Nephron (organoid): ENCODE measurements at regions not wholly inside any gene's neighbourhood (a gene's known extent, or its start where the extent isn't known, plus 50 kb on each side); places are given as distances from the start of the nearest gene placed in this dataset.

Experiments used
- H3K27ac Mint-ChIP-seq, 3 experiments: 2 replicates each; pipeline ENCODE4 v1.8.0; 2020; ENCODE audit warnings: mixed read lengths in 3 of 3, mild to moderate bottlenecking in 2 of 3, moderate library complexity in 1 of 3
- H3K27me3 Mint-ChIP-seq: 2 replicates; pipeline ENCODE4 v1.8.0; 2021; ENCODE audit warnings: low read depth, mild to moderate bottlenecking, moderate library complexity, mixed read lengths
- H3K36me3 Mint-ChIP-seq: 2 replicates; pipeline ENCODE4 v1.8.0; 2020; ENCODE audit warnings: low read depth, mixed read lengths
- H3K4me1 Mint-ChIP-seq: 2 replicates; pipeline ENCODE4 v1.8.0; 2020; ENCODE audit warnings: mixed read lengths
- H3K4me3 Mint-ChIP-seq, 3 experiments: 2 replicates each; pipeline ENCODE4 v1.8.0; 2020; ENCODE audit warnings: mild to moderate bottlenecking in 3 of 3, mixed read lengths in 3 of 3, moderate library complexity in 2 of 3
- H3K9me3 Mint-ChIP-seq: 2 replicates; pipeline ENCODE4 v1.8.0; 2020; ENCODE audit warnings: mixed read lengths
- TF ChIP-seq, protein P1 (sequence below), 3 experiments: fragments of 200-600 bp; sonication (generic); IDR thresholded peaks; one replicate each; pipeline ENCODE4 v1.5.0; 2021; ENCODE audit warnings: antibody characterized with exemption in 3 of 3; ENCODE audit not compliant: unreplicated experiment in 3 of 3

- H3K36me3 Mint-ChIP-seq, result no peaks in the 10 kb centered on the region
Observed at GRCh38 chr21:35791541-35792325, 268.6 kb downstream of the SETD4 start.

GRCh38 chr21:35783721-35784120 lies 276.6 kb downstream of the SETD4 start:
- H3K27me3 Mint-ChIP-seq, result no peaks in the 10 kb centered on the region
- TF ChIP-seq, protein P1, sequence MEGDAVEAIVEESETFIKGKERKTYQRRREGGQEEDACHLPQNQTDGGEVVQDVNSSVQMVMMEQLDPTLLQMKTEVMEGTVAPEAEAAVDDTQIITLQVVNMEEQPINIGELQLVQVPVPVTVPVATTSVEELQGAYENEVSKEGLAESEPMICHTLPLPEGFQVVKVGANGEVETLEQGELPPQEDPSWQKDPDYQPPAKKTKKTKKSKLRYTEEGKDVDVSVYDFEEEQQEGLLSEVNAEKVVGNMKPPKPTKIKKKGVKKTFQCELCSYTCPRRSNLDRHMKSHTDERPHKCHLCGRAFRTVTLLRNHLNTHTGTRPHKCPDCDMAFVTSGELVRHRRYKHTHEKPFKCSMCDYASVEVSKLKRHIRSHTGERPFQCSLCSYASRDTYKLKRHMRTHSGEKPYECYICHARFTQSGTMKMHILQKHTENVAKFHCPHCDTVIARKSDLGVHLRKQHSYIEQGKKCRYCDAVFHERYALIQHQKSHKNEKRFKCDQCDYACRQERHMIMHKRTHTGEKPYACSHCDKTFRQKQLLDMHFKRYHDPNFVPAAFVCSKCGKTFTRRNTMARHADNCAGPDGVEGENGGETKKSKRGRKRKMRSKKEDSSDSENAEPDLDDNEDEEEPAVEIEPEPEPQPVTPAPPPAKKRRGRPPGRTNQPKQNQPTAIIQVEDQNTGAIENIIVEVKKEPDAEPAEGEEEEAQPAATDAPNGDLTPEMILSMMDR (IDR thresholded peaks at IDR 0.05; ENCODE audit: unreplicated experiment in 3 of 3), result no peak
- no peak overlapping the region for H3K27ac Mint-ChIP-seq
- no peaks in the 10 kb centered on the region for H3K36me3 Mint-ChIP-seq
- peaks cover 9% of the 10 kb centered on the region for H3K4me1 Mint-ChIP-seq
- peaks cover 11% of the 10 kb centered on the region for H3K9me3 Mint-ChIP-seq
- H3K4me3 Mint-ChIP-seq, result no peak overlapping the region

More at GRCh38 chr21:35791541-35792325, 268.6 kb downstream of the SETD4 start:
- no peak overlapping the region for H3K4me3 Mint-ChIP-seq
- TF ChIP-seq, protein P1 (IDR thresholded peaks at IDR 0.05; ENCODE audit: unreplicated experiment in 3 of 3), result no peak
- peaks cover 5% of the 10 kb centered on the region for H3K4me1 Mint-ChIP-seq
- no peak overlapping the region for H3K27ac Mint-ChIP-seq
- H3K9me3 Mint-ChIP-seq, result peaks cover 13% of the 10 kb centered on the region
- H3K27me3 Mint-ChIP-seq, result no peaks in the 10 kb centered on the region

DNA sequence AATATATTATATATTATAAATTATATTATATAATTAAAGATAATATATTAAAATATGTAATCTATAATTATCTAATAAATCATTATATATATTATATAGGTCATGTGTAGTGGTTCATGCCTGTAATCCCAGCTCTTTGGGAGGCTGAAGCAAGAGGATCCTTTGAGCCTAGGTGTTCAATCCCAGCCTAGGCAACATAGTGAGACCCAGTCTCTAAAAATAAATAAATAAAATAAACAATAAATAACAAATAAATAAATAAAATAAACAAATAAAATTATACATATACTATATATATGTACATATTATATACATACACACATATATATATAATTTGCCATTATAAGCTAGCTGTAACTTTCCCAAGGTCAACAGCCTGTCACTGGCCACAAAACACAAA lies 277.7 kb downstream of the SETD4 start:
- TF ChIP-seq, protein P1 (IDR thresholded peaks at IDR 0.05; ENCODE audit: unreplicated experiment in 3 of 3), result no peak
- peaks cover 9% of the 10 kb centered on the region for H3K4me1 Mint-ChIP-seq
- H3K36me3 Mint-ChIP-seq, result no peaks in the 10 kb centered on the region
- H3K4me3 Mint-ChIP-seq, result no peak overlapping the region
- no peak overlapping the region for H3K27ac Mint-ChIP-seq
- peaks cover 14% of the 10 kb centered on the region for H3K9me3 Mint-ChIP-seq
- H3K27me3 Mint-ChIP-seq, result no peaks in the 10 kb centered on the region

- H3K9me3 Mint-ChIP-seq, result peaks cover 8% of the 10 kb centered on the region
- H3K4me3 Mint-ChIP-seq, result no peak overlapping the region
- TF ChIP-seq, protein P1 (IDR thresholded peaks at IDR 0.05; ENCODE audit: unreplicated experiment in 3 of 3), result no peak
- peaks cover 7% of the 10 kb centered on the region for H3K27me3 Mint-ChIP-seq
- no peak overlapping the region for H3K27ac Mint-ChIP-seq
- H3K36me3 Mint-ChIP-seq, result no peaks in the 10 kb centered on the region
- H3K4me1 Mint-ChIP-seq, result peaks cover 9% of the 10 kb centered on the region
Observed at GRCh38 chr21:35780983-35781382, 279.3 kb downstream of the SETD4 start.

GRCh38 chr21:35779690-35780570 lies 280.4 kb downstream of the SETD4 start:
- TF ChIP-seq, protein P1 (IDR thresholded peaks at IDR 0.05; ENCODE audit: unreplicated experiment in 3 of 3), result no peak
- Mint-ChIP-seq H3K27ac (peak overlapping the region in 1 of 3 experiments; percentile 24), H3K9me3 (peaks cover 7% of the 10 kb centered on the region), H3K36me3 (no peaks in the 10 kb centered on the region), H3K4me1 (peaks cover 9% of the 10 kb centered on the region), H3K27me3 (peaks cover 7% of the 10 kb centered on the region), H3K4me3 (no peak overlapping the region)
